ENCODE measurements at regions not wholly inside any gene's neighbourhood (a gene's known extent, or its start where the extent isn't known, plus 50 kb on each side); places are given as distances from the start of the nearest gene placed in this dataset.
"Not testable (repeated sequence)": the region's sequence is repeated elsewhere in the genome, so short reads cannot be mapped to it uniquely, and the experiment has no call there.

DNA sequence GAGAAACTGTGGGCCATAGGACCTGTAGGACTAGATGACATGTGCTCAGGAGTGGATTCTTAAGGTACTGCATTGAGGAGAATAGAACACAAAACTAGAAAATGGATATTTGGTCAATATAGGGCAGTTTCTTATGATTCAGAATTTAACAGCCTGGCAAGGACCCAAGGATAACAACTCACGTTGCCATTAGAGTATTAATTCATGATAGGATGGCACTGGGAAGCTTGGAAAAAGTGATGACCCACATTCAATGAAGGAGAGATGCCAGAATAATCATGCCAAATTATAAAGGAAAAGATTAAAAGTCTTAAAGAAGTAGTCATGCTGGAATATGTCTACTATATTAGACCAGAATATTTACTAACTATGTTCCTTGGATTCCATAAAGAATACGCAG lies 594.5 kb downstream of the ANKRD50 start:
- DNase-seq, result no peak

DNA sequence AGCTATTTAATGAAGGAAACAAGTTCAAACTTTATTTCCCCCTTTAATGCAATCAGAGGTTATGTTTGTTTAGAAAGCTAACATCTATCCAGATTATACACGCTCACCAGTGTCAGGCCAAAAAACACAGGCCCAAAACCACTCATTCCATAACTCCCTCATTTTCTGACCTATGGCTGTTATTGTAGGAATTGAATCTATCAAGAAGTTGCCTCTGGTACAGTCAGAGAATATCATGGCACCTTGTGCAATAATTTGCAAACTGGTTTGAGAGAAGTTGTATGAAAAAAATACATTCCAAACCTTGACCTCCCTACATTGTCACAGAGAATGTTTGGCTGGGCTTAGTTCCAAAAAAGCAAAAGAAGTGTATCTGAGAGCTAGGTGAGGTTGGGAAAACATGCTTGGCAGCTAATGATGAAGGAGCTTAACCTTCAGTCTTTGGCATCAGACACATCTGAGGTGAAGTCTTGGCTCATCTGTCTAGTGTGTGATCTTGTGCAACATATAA lies 591.0 kb downstream of the ANKRD50 start:
- no peak for DNase-seq

DNA sequence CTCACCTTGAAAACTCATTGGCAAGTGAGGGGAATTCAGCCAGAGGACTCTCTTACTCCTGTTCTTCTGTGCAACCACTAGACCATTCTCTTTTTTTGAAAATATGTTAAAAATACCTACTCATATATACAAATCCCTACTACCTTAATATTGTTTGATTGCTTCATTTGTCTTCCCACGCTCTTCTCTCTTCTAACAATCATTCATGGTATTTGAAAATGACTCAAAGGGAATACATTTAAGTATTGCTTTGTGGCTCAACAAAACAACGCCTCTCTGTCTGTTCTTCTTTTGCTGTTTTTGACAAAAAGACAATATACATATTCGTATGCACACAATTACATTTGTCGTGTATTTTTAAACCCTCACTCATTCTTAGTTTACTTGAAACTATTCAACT lies 589.4 kb downstream of the ANKRD50 start:
- no peak for DNase-seq

- DNase-seq, result no peak
Measured at GRCh38 chr4:124123721-124124120, 588.8 kb downstream of the ANKRD50 start.

DNA sequence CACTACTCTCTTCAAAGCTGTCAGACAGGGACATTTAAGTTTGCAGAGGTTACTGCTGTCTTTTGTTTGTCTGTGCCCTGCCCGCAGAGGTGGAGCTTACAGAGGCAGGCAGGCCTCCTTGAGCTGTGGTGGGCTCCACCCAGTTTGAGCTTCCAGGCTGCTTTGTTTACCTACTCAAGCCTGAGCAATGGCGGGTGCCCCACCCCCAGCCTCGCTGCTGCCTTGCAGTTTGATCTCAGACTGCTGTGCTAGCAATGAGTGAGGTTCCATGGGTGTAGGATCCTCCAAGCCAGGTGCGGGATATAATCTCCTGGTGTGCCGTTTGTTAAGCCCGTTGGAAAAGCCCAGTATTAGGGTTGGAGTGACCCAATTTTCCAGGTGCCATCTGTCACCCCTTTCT lies 581.2 kb downstream of the ANKRD50 start:
- DNase-seq, result not testable (repeated sequence)

GRCh38 chr4:124132161-124132560 lies 580.4 kb downstream of the ANKRD50 start:
- DNase-seq, result no peak

DNA sequence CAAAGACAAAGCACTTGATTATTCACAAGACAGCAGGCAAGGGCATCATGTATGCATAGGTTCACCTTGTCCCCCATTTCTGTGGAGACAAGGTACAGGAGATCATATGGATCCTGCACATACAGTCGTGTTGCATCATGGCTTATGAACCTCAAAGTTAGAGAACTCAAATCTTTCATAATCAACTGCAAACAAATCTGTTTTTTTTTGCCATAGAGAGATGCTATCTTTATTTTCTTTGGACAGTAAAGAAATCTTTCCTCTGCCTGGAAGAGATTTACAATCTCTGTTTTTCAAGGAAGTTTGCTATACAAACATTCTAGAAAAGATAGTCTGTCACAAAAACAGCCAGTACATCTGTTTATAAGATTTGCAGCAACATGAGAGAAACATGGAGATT lies 578.8 kb downstream of the ANKRD50 start:
- DNase-seq, result no peak

DNA sequence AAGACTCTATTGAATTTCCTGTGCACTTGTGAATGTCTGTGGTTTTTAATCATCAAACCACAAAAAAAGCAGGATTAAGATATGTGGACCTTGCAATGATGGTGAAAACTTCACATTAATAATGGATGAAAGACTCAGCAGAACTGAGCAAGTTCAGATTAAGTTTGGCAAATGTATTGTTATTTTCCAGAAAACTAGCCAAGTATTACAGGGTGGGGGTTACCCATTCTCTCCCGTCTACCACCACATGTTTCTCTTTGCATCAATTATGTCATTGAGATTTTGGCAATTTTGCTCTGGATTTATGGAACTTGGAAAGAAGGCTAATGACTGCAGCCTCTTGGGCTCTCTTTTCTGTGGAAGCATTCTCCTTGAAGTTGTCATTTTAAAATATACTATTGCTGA lies 577.1 kb downstream of the ANKRD50 start:
- no peak for DNase-seq

DNA sequence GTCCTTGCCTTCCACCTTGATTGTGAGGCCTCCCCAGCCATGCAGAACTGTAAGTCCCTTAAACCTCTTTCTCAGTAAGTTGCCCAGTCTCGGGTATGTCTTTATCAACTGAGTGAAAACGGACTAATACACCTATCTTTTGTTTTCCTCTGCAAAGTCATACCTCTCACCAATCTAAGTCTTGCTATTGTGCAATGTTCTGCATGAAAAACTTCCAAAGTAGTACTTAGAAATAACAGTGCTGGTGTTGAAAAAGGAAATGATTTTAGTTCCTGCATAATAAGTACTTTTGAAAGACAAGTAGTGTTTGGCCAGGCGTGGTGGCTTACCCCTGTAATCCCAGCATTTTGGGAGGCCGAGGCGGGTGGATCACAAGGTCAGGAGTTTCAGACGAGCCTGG lies 573.5 kb downstream of the ANKRD50 start:
- no peak for DNase-seq

DNA sequence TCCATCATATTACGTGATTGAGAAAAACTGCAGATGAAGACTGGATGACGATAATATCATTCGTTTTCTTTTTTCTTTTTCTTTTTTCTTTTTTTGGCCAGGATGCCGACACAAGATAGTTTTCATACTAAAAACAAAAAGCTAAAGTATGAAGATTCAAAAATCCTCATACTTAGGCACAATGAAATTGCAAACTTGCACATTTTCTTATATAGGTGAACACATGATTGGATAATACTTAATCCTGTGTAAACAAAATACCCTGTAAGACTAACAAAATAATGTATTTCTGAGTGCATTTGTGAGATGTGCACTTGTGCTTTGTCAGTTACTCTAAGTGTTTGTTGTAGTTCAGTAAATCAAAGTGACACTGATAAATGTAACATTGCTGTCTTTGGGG lies 568.9 kb downstream of the ANKRD50 start:
- DNase-seq, result no peak

DNA sequence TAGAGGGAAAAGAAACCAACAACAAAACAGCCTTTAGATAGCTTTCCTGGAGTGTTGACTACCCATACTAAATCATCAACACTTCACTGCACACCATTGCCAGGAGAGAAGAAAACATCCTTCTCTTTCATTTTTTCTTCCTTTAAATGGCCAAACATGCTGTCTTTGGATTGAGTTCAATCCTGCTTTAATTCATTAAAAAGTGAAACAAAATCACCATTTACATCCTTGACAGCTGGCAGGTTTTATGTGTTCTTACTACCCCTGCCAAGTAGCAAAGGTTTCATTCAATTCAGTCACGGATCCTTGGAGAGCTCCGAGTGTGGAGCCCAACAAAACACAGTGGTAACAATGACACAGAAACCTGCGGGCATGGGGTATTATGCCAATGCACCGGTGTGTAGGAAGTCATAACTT lies 568.3 kb downstream of the ANKRD50 start:
- DNase-seq, result peak; percentile 69

GRCh38 chr4:124146068-124146467 lies 566.5 kb downstream of the ANKRD50 start:
- DNase-seq, result no peak

GRCh38 chr4:124151031-124151430 lies 561.5 kb downstream of the ANKRD50 start:
- no peak for DNase-seq

- DNase-seq, result no peak
Measured at GRCh38 chr4:124152132-124152531, 560.4 kb downstream of the ANKRD50 start.

DNA sequence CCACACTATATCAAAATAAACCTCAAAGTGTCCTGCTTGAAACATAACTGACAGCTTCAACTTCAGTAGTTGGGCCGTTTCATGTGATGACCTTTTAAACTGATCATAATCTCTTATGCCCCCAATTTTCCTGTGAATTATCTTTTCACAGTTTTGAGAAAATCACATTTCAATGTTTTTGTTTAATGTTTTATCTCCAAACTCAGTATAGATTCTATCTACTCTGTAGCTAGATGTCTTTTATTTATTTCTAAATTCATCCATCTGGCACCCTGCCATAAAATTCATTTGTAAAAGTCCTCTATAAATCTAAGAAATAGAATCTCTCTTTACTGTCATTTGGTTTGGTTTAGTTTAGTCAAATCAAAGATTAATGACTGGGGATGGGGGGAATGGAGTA lies 557.3 kb downstream of the ANKRD50 start:
- peak; percentile 6 for DNase-seq

DNA sequence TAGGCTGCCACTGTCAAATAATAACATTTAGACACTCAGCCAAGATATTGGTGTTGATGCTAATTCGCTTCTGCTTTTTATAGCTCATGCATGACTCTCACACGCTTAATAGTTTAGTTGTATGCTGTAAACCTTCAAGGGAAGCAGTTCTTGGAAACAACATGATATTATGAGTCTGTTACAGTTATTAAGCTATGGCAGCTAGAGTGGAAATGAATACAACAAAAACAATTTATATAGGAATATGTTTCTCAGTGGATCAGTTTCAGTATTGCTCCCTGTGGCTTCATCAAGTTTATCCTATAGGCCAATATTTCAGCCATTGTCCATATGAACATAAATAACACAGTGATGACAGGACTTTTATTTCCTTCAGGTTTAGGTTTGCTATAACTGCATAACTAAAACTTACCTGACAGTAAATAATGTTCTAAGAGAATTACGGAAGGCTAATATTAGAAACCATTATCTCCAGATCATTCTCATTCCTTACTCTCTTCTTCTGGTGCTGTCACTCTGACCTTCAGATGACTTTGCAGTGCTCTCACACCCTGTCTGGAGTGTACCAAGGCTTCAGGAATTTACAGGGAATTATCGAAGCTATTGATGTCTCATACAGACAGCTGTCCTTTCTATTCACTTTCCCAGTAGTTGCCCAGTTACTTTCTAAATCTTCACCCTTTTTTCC lies 555.0 kb downstream of the ANKRD50 start:
- DNase-seq, result peak; percentile 77

DNA sequence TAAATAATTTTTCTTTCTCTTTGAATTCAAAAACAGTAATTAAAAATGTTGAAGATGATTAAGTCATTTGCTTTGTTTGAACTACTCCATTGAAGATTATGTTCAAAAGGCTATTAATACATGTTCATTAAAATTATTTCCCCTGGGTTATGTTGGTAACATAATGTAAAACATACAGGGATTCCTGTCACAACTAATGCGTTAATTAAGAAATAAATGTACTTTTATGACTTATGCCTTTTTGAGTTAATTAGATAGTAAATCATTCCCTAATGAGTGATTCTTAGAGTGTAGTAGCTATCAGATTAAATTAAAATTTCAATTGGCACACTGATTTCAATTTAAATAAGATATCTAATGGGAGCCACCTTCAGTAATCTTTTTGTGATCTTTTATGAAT lies 549.1 kb downstream of the ANKRD50 start:
- DNase-seq, result no peak

DNA sequence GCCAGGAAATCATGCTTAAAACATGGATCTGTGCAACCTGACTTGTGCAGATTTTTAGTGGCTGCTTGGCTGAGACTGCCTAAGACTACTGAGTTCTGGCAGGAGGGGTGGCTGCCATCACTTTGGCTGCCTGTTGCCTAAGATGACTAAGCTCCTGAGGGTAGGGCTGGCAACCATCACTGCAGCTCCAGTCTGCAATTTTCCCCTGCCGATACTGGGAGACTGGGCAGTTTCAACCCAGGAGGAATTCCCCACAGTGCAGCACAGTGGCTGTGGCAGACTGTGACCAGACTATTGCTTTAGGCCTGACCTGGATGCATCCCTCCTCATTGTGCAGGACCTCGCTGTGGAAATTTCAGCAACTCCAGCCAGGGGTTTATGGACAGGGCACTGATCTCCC lies 544.9 kb downstream of the ANKRD50 start:
- no peak for DNase-seq

DNA sequence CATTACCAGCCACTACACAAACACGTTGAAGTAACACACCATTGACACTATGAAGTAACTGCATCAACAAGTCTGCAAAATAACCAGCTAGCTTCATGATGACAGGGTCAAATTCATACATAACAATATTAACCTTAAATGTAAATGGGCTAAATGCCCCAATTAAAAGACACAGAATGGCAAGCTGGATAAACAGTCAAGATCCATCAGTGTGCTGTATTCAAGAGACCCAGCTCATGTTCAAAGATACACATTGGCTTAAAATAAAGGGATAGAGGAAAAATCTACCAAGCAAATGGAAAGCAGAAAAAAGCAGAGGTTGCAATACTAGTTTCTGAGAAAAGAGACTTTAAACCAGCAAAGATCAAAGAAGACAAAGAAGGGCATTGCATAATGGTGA lies 543.0 kb downstream of the ANKRD50 start:
- not testable (repeated sequence) for DNase-seq

DNA sequence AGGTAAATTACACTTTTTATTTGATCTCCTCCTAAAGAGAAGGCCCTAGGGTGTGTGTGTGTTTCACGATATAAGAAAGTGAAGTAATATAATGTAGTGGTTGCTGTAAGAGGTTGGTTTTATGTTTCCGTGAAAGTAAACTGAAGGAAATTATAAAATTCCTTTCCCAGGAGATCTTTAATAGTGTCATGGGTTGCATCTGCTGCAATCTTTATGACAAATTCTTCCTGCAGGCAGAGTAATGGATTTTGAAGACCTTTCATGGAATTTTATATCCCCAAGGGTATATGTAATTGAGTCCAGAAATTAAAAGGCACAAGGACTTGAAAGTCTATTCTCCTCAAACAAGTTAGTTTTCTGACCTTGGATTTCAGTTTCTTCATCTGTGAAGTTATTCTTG lies 538.6 kb downstream of the ANKRD50 start:
- DNase-seq, result peak; percentile 39

DNA sequence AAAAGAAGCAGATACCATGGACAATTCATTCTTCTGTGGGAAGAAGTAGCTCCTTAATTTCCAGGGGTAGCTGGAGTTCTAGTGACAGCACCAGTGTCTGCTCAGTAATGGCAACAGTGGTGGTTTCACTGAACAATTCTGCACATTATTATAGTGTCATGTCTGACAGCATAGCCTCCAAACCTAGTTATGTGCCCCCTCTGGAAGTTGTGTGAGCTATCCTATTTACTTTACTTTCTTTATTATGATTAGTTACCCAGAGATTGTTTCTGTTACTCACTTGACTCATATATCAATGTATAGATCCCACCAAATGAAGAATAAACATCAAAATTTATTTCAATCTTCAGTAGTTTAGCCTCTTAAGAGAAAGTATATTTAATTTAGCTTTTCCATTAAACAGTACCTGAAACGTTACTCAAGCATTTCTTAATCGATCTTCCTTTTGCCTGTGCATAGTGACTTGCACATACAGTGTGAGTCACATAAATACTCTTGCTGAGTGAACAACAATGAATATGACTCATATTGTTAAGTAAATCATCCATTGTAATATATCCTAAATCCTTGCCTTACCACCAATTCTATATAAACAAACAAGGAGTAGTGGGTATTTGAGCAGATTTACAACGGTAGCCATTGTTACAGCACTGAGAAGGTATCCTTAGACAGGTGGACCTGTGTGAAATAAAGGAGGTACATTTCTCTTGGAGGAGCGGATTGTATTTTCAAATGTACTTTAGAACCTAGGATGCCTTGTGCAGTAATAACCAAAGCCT lies 534.7 kb downstream of the ANKRD50 start:
- DNase-seq, result no peak

DNA sequence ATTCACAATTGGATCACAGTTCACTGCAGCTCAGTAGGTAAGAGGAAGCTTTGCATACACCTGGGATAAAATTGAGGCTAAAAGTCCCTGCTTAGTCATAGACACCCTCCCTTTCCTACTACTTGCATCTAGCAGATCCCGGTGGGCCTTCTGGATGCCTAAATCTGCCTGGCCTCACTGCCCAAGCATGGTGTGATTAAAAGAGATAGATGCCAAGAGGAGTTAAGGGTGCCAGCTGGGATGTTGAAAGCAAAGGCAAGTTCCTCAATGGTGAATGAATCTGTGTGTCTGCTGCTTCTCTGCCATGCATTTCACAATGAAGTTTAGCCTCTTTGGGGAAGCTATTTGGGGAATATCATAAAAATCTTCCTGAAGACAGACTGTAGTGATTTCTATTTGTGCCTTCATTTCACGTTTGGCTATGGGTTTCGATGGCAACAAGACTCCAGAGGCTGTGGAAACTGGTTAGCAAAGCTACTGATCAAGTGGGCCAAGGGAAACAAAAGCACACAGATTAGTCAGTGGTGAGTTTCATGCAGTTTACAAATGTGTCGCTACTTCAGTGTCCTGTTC lies 534.0 kb downstream of the ANKRD50 start:
- no peak for DNase-seq

DNA sequence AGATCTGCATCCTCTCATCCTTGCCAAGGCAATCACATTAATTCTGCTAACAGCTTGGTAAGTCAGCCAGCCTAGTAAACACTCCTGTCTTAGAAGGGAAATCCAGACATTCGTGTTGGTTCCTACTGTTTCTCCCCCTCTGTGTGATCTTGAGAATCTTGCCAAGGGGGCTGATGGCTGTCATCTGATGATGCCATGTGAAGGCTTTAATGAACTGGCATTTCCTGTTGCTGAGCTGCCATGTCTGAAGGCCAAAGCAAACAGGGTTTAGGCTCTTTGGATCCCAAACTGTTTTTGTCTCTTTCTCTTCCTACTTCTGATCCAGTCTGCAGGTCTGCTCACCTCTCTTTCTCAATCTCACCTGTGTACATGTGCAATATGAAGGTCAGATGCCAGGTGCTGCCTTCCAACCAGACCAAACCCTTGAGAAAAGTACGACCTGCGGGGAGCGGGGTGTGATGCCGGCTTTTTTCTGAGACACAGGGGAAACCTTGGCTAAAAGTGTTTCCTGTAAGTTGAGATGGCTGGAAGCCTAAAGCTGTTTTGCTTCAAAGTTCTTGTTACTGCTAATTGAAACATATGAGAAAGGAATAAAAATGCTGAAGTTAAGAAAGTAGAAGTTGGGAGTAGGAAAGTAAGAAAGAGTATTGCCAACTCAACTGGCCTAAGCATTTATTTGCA lies 532.9 kb downstream of the ANKRD50 start:
- DNase-seq, result peak; percentile 56

Measured in tongue (tissue), 1 donor.